MCF 10A (cell line): ENCODE measurements at regions not wholly inside any gene's neighbourhood (a gene's known extent, or its start where the extent isn't known, plus 50 kb on each side); places are given as distances from the start of the nearest gene placed in this dataset.

Experiments used
- BruUV-seq: library from RNA; stranded (reverse); fragments of 400-500 nt; replicated peaks from 2 replicates; lab custom pipeline; 2021; lab: Mats Ljungman, UMichigan
- CTCF ChIA-PET: fragments of 300-600 bp; sonication (Branson Sonifier 250); formaldehyde crosslinking; extraction: SDS; loops from one replicate; lab custom pipeline; 2021; ENCODE audit warnings: antibody characterized with exemption, inconsistent platforms; lab: Yijun Ruan, JAX
- POLR2A ChIA-PET: fragments of 300-600, 350-650 bp; sonication (Branson Sonifier 250); formaldehyde crosslinking; extraction: SDS; loops from one replicate; lab custom pipeline; 2020; ENCODE audit warnings: antibody characterized with exemption, inconsistent platforms; lab: Yijun Ruan, JAX
- DNase-seq: peaks from one replicate; pipeline ENCODE4 v3.0.0-alpha.2; 2018; ENCODE audit not compliant: unreplicated experiment
- H3K27ac Mint-ChIP-seq: one replicate; pipeline ENCODE4 v1.8.0; 2022; ENCODE audit warnings: mild to moderate bottlenecking, low read depth, mixed read lengths; ENCODE audit not compliant: unreplicated experiment
- H3K27me3 Mint-ChIP-seq: one replicate; pipeline ENCODE4 v1.8.0; 2022; ENCODE audit warnings: mixed read lengths; ENCODE audit not compliant: insufficient read depth, unreplicated experiment
- H3K36me3 Mint-ChIP-seq: one replicate; pipeline ENCODE4 v1.8.0; 2022; ENCODE audit warnings: mild to moderate bottlenecking, moderate library complexity, mixed read lengths; ENCODE audit not compliant: insufficient read depth, unreplicated experiment
- H3K4me1 Mint-ChIP-seq: one replicate; pipeline ENCODE4 v1.8.0; 2022; ENCODE audit warnings: mixed read lengths; ENCODE audit not compliant: insufficient read depth, unreplicated experiment
- H3K4me3 Mint-ChIP-seq: one replicate; pipeline ENCODE4 v1.8.0; 2022; ENCODE audit warnings: mild to moderate bottlenecking, moderate library complexity, mixed read lengths; ENCODE audit not compliant: unreplicated experiment
- H3K9me3 Mint-ChIP-seq: one replicate; pipeline ENCODE4 v1.8.0; 2022; ENCODE audit warnings: mixed read lengths; ENCODE audit not compliant: unreplicated experiment
- intact Hi-C: fragments of 100-400 bp; cut with micrococcal nuclease; formaldehyde crosslinking; loops from 2 replicates; pipeline ENCODE4 v1.14.1; 2022
- TF ChIP-seq, protein P1 (sequence below): fragments of 200-600 bp; IDR thresholded peaks from one replicate; pipeline ENCODE4 v1.8.0; 2022; ENCODE audit warnings: antibody characterized with exemption, mild to moderate bottlenecking; ENCODE audit not compliant: unreplicated experiment

DNA sequence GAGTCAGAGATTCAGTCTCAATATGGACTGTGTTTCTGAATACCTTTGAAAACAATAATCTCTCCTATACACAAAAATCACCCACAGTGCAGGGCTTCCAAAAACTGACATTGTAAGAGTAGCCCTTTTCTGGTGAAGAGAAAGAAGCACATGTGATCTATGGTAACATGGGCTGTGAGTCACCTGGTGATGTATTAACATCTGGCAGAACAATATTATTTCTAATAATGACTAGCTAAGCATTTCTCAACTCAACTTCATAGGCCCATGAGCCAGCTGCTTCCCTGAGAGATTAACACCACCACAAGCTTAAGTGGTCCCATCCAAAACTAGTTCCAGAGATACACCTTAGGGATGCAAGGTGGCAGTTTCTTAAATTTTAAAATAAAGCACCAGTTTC lies 331.0 kb upstream of the NRP1 start:
- Mint-ChIP-seq H3K27ac (no peak overlapping the region), H3K9me3 (no peaks in the 10 kb centered on the region), H3K36me3 (peaks cover 4% of the 10 kb centered on the region), H3K4me3 (no peak overlapping the region), H3K4me1 (peaks cover 14% of the 10 kb centered on the region), H3K27me3 (no peaks in the 10 kb centered on the region)
- POLR2A ChIA-PET = no interaction called here
- CTCF ChIA-PET = interaction anchor here (0.5 kb wide), 1 partner anchor 1429 kb away, joined by 4 read pairs; no protein-coding TSS in a partner anchor
- no peak for DNase-seq
- TF ChIP-seq, protein P1, sequence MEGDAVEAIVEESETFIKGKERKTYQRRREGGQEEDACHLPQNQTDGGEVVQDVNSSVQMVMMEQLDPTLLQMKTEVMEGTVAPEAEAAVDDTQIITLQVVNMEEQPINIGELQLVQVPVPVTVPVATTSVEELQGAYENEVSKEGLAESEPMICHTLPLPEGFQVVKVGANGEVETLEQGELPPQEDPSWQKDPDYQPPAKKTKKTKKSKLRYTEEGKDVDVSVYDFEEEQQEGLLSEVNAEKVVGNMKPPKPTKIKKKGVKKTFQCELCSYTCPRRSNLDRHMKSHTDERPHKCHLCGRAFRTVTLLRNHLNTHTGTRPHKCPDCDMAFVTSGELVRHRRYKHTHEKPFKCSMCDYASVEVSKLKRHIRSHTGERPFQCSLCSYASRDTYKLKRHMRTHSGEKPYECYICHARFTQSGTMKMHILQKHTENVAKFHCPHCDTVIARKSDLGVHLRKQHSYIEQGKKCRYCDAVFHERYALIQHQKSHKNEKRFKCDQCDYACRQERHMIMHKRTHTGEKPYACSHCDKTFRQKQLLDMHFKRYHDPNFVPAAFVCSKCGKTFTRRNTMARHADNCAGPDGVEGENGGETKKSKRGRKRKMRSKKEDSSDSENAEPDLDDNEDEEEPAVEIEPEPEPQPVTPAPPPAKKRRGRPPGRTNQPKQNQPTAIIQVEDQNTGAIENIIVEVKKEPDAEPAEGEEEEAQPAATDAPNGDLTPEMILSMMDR = no peak
- no TSS peak for BruUV-seq
- intact Hi-C loops = no loop called here

DNA sequence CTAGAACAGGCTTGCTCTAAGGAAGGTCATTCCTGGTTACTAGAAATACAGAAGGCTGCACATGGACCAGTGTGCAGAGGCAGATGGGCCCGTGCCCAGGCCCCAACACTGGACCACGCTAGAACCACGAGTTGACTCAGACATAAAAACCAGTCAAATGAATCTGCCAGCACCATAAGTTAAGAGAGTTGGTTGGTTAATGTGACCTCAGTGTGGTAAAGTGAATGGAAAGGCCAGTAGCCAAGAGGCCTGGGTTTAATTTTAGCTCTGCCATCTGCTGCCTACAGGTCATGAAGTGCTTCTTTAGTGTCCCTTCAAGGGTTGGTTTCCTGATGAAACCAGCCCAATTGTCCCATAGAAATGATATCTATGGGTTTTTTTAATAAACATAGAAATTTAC lies 329.6 kb upstream of the NRP1 start:
- Mint-ChIP-seq H3K4me1 (peaks cover 14% of the 10 kb centered on the region), H3K27me3 (no peaks in the 10 kb centered on the region), H3K36me3 (no peaks in the 10 kb centered on the region), H3K4me3 (no peak overlapping the region), H3K27ac (no peak overlapping the region), H3K9me3 (no peaks in the 10 kb centered on the region)
- CTCF ChIA-PET = no interaction called here
- TF ChIP-seq, protein P1 = no peak
- DNase-seq = no peak
- BruUV-seq = no TSS peak
- intact Hi-C loops = no loop called here
- POLR2A ChIA-PET = no interaction called here

DNA sequence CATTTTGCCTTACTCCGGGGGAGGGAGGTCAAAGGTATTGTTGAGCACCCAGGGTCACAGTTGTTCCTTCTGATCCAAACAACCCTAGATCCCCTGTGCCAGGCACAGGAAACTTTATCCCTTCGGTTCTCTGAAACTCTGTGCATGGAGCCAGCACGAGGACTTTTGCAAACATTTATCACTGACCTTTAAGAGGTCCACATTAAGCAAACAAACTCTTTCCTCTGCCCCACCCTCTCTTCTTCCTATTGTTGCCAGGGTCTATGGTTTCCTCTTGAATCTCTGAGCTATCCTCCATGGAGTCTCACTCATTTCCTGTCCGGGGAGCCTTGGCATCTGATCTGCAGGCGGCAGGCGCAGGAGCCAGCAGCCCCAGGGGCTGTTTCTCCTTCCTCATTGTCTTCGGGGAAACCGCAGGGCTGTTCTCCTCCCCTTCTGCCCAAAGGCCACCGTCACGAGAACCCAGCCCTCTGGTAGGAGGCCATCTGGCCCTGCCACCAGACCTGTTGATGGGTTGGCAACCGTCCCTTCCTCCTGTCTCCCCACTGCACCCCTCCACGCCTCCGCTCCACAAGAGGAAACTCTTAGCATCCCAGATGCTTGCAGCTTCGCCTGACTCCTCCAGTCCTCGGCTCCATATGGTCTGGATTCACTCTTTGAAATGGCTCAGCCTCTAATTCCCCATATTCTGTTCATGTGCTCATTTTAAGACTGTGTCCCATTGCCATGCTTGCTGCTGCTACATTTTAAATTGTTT lies 327.3 kb upstream of the NRP1 start:
- Mint-ChIP-seq H3K27me3 (no peaks in the 10 kb centered on the region), H3K4me1 (peaks cover 14% of the 10 kb centered on the region), H3K27ac (no peak overlapping the region), H3K4me3 (no peak overlapping the region), H3K9me3 (no peaks in the 10 kb centered on the region), H3K36me3 (no peaks in the 10 kb centered on the region)
- no TSS peak for BruUV-seq
- intact Hi-C loops = no loop called here
- ChIA-PET POLR2A (no interaction called here), CTCF (no interaction called here)
- TF ChIP-seq, protein P1 = no peak
- DNase-seq = peak; percentile 86

DNA sequence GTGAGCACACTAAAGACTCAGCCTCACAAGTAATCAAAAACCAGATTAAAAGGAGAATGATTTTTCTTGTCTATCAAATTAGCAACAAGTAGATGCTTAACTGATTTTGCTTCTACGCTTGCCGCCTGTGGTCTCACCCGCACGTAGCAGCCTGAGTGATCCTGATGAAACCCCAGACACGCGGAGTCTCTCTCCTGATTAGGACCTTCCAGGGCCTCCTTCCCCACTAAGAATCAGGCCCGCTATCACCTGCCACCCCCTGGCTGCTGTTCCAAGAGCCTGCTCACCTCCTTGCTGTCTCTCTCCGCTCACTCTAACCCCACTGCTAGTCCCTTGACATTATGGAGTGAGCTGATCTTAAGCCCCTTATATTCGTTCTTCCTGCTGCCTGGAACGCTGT lies 325.9 kb upstream of the NRP1 start:
- Mint-ChIP-seq H3K27me3 (no peaks in the 10 kb centered on the region), H3K27ac (no peak overlapping the region), H3K4me3 (no peak overlapping the region), H3K9me3 (no peaks in the 10 kb centered on the region), H3K36me3 (no peaks in the 10 kb centered on the region), H3K4me1 (peaks cover 14% of the 10 kb centered on the region)
- TF ChIP-seq, protein P1 = no peak
- ChIA-PET POLR2A (no interaction called here), CTCF (interaction anchor here (0.6 kb wide), 1 partner anchor 10 kb away, joined by 3 read pairs; no protein-coding TSS in a partner anchor)
- no peak for DNase-seq
- no TSS peak for BruUV-seq
- intact Hi-C loops = no loop called here
